IPS DF 6.9 (cell line): ENCODE measurements at regions not wholly inside any gene's neighbourhood (a gene's known extent, or its start where the extent isn't known, plus 50 kb on each side); places are given as distances from the start of the nearest gene placed in this dataset.
"Not testable (repeated sequence)": the region's sequence is repeated elsewhere in the genome, so short reads cannot be mapped to it uniquely, and the experiment has no call there.

ENCODE experiments used
- DNase-seq: peaks from one replicate; pipeline ENCODE4 v3.0.0-alpha.2; 2013; ENCODE audit warnings: low read depth, low spot score
- H3K27ac ChIP-seq: one replicate; pipeline ENCODE4 v1.5.1; 2013; ENCODE audit warnings: low read length, control low read depth
- H3K27me3 ChIP-seq: 2 replicates; pipeline ENCODE4 v1.6.1; 2013; ENCODE audit warnings: mild to moderate bottlenecking, low read length; ENCODE audit not compliant: control insufficient read depth, insufficient read depth
- H3K36me3 ChIP-seq: 2 replicates; pipeline ENCODE4 v1.6.1; 2013; ENCODE audit warnings: low read length; ENCODE audit not compliant: control insufficient read depth, insufficient read depth
- H3K4me1 ChIP-seq: 2 replicates; pipeline ENCODE4 v1.6.1; 2013; ENCODE audit warnings: low read length; ENCODE audit not compliant: control insufficient read depth, insufficient read depth
- H3K4me3 ChIP-seq: 2 replicates; pipeline ENCODE4 v1.5.1; 2013; ENCODE audit warnings: mild to moderate bottlenecking, low read length
- H3K9me3 ChIP-seq: 2 replicates; pipeline ENCODE4 v1.6.1; 2013; ENCODE audit warnings: low read length, inconsistent platforms; ENCODE audit not compliant: control insufficient read depth, insufficient read depth
- WGBS: extraction: QIAGEN DNeasy Blood & Tissue Kit; methylation state at CpG from one replicate; pipeline ENCODE4 v1.1.7; 2013; ENCODE audit warnings: mixed read lengths, missing lambda C conversion rate; ENCODE audit not compliant: insufficient read length, insufficient coverage; 5-methylcytosine and 5-hydroxymethylcytosine counted together

- H3K27ac ChIP-seq: no peak overlapping the region
- no peaks in the 10 kb centered on the region for H3K4me1 ChIP-seq
- H3K36me3 ChIP-seq: no peaks in the 10 kb centered on the region
- no peaks in the 10 kb centered on the region for H3K27me3 ChIP-seq
- H3K4me3 ChIP-seq: no peak overlapping the region
- no peaks in the 10 kb centered on the region for H3K9me3 ChIP-seq
- no CpG with 5 or more reads among the region's 3 CpGs for WGBS
- no peak for DNase-seq
These were observed 587.5 kb downstream of the CD109 start for GRCh38 chr6:74283532-74283931.

- Histone ChIP-seq H3K4me3 (no peak overlapping the region), H3K27me3 (no peaks in the 10 kb centered on the region), H3K36me3 (no peaks in the 10 kb centered on the region), H3K9me3 (no peaks in the 10 kb centered on the region), H3K27ac (no peak overlapping the region), H3K4me1 (no peaks in the 10 kb centered on the region)
- no peak for DNase-seq
- WGBS: no CpG with 5 or more reads among the region's 13 CpGs
These were observed 586.2 kb downstream of the CD109 start for GRCh38 chr6:74282143-74282689.

- DNase-seq: peak; percentile 7
- Histone ChIP-seq H3K27me3 (no peaks in the 10 kb centered on the region), H3K4me3 (no peak overlapping the region), H3K4me1 (no peaks in the 10 kb centered on the region), H3K27ac (no peak overlapping the region), H3K36me3 (no peaks in the 10 kb centered on the region), H3K9me3 (no peaks in the 10 kb centered on the region)
- WGBS: no CpG with 5 or more reads among the region's 6 CpGs
These were observed 584.2 kb downstream of the CD109 start for GRCh38 chr6:74280130-74280692.

- no peak for DNase-seq
- H3K4me3 ChIP-seq: no peak overlapping the region
- no peak overlapping the region for H3K27ac ChIP-seq
- H3K27me3 ChIP-seq: no peaks in the 10 kb centered on the region
- no CpG with 5 or more reads among the region's 6 CpGs for WGBS
- no peaks in the 10 kb centered on the region for H3K4me1 ChIP-seq
- H3K36me3 ChIP-seq: no peaks in the 10 kb centered on the region
- no peaks in the 10 kb centered on the region for H3K9me3 ChIP-seq
These were observed 581.8 kb downstream of the CD109 start for GRCh38 chr6:74277777-74278186.

GRCh38 chr6:74273541-74273940 is 577.5 kb downstream of the CD109 start:
- Histone ChIP-seq H3K27ac (no peak overlapping the region), H3K9me3 (no peaks in the 10 kb centered on the region), H3K4me3 (no peak overlapping the region), H3K27me3 (no peaks in the 10 kb centered on the region), H3K4me1 (no peaks in the 10 kb centered on the region), H3K36me3 (no peaks in the 10 kb centered on the region)
- no peak for DNase-seq

GRCh38 chr6:74269600-74269858 is 573.5 kb downstream of the CD109 start:
- H3K36me3 ChIP-seq: no peaks in the 10 kb centered on the region
- H3K4me1 ChIP-seq: no peaks in the 10 kb centered on the region
- no peaks in the 10 kb centered on the region for H3K27me3 ChIP-seq
- no CpG with 5 or more reads among the region's 3 CpGs for WGBS
- H3K4me3 ChIP-seq: no peak overlapping the region
- DNase-seq: no peak
- no peaks in the 10 kb centered on the region for H3K9me3 ChIP-seq
- no peak overlapping the region for H3K27ac ChIP-seq

- H3K9me3 ChIP-seq: no peaks in the 10 kb centered on the region
- DNase-seq: no peak
- no peak overlapping the region for H3K4me3 ChIP-seq
- no peak overlapping the region for H3K27ac ChIP-seq
- H3K36me3 ChIP-seq: no peaks in the 10 kb centered on the region
- H3K4me1 ChIP-seq: no peaks in the 10 kb centered on the region
- H3K27me3 ChIP-seq: no peaks in the 10 kb centered on the region
- no CpG with 5 or more reads among the region's 2 CpGs for WGBS
These were observed 573.0 kb downstream of the CD109 start for GRCh38 chr6:74268815-74269599.

- Histone ChIP-seq H3K4me1 (no peaks in the 10 kb centered on the region), H3K4me3 (no peak overlapping the region), H3K27me3 (no peaks in the 10 kb centered on the region), H3K36me3 (no peaks in the 10 kb centered on the region), H3K9me3 (no peaks in the 10 kb centered on the region), H3K27ac (no peak overlapping the region)
- no CpG with 5 or more reads among the region's 2 CpGs for WGBS
- DNase-seq: no peak
These were observed 564.0 kb downstream of the CD109 start for GRCh38 chr6:74259981-74260380.

- Histone ChIP-seq H3K36me3 (no peaks in the 10 kb centered on the region), H3K27me3 (no peaks in the 10 kb centered on the region), H3K4me3 (no peak overlapping the region), H3K27ac (no peak overlapping the region), H3K9me3 (no peaks in the 10 kb centered on the region), H3K4me1 (no peaks in the 10 kb centered on the region)
- DNase-seq: no peak
- WGBS: no CpG with 5 or more reads among the region's 2 CpGs
These were observed 560.8 kb downstream of the CD109 start for GRCh38 chr6:74256781-74257180.

- no peaks in the 10 kb centered on the region for H3K4me1 ChIP-seq
- no peaks in the 10 kb centered on the region for H3K9me3 ChIP-seq
- no peaks in the 10 kb centered on the region for H3K27me3 ChIP-seq
- H3K36me3 ChIP-seq: no peaks in the 10 kb centered on the region
- no peak overlapping the region for H3K27ac ChIP-seq
- DNase-seq: no peak
- no peak overlapping the region for H3K4me3 ChIP-seq
These were observed 560.4 kb downstream of the CD109 start for GRCh38 chr6:74256381-74256780.

GRCh38 chr6:74255007-74255406 is 559.0 kb downstream of the CD109 start:
- not testable (repeated sequence) for H3K36me3 ChIP-seq, H3K27ac ChIP-seq, H3K4me3 ChIP-seq, H3K4me1 ChIP-seq, H3K9me3 ChIP-seq, H3K27me3 ChIP-seq, DNase-seq
- WGBS: no CpG with 5 or more reads among the region's 24 CpGs
